Pons (tissue), 1 donor: ENCODE measurements at regions not wholly inside any gene's neighbourhood (a gene's known extent, or its start where the extent isn't known, plus 50 kb on each side); places are given as distances from the start of the nearest gene placed in this dataset.

Experiments
- DNase-seq: peaks from one replicate; pipeline ENCODE4 v3.0.0-alpha.2; 2016; ENCODE audit warnings: low spot score

GRCh38 chr6:140908505-140908904 lies 1224.2 kb upstream of the GJE1 start:
- DNase-seq: no peak

DNA sequence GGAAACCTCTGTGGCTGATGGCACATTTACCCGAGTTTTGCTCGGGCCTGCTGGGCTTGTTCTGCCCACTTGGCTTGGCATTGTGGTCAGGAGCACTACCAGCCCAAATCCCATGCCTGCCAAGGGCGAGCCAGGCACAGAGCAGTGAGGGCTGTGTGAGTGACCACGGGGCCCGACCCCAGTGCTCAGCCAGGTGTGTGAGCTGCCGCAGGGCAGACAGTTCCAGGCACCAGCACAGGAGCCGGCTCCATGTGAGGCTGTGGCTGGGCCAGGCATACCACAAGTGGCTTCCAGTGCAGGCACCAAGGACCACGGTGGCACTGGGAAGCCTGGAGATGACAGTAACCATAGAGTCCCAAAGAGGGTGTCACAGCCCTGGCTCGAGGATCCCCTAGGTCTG lies 1225.5 kb upstream of the GJE1 start:
- no peak for DNase-seq

DNA sequence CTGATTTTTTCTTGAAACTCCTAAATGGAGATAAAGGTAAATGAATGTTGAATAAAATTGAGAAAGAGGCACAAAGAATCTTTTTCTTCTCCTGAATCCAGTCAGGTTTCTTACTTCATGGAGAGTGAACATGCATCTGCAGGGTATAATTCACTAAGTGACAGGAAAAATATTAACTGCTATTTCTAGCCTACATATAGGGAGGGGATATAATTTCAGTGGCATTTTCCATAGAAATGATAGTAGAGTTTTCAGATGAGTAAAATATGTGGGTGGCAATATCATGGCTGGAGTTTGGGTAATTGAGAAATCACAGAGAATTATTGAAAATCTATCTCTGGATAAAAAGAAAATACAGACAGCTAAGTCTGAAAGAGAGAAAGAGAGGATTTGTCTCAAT lies 1227.0 kb upstream of the GJE1 start:
- DNase-seq: no peak

- no peak for DNase-seq
Measured at GRCh38 chr6:140905050-140905449, 1227.7 kb upstream of the GJE1 start.

- DNase-seq: no peak
Measured at GRCh38 chr6:140897804-140898573, 1234.7 kb upstream of the GJE1 start.

DNA sequence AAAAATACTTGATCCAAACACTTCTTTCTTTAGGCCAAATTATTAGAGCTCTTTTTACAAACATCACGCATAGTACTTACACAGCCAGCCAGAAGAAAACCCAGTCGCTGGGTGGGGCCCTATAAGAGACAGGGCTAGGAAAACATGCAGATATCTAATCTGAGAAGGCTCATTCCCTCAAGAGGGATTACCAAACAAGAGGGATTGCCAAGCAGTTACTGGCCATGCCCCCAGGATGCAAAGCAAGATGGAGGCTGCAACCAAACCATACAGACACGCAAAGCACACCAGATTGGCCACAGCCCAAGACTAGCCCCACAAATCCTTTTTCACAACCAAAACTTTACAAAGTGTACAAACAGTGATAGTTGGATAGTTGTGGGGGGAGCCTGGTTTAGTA lies 1235.4 kb upstream of the GJE1 start:
- no peak for DNase-seq

DNA sequence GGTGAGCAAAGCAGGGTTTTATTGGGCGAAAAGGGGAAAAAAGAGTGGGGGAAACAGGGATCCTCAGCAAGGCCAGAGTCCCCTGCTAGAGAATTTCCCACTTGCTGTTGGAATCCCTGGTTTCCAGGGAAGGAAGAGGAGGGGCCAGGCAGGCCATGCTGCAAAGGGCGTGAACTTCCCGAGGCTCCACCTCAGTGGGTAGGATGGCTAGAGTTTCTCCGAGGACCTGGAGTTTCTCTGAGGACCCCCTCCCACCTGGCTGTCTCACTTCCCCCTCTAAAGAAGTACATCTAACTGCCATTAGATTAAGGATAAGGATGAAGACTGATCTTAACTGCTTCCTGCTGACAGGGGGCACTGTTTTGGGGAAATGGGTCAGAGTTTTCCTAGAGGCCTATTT lies 1239.3 kb upstream of the GJE1 start:
- no peak for DNase-seq

GRCh38 chr6:140879946-140880345 lies 1252.8 kb upstream of the GJE1 start:
- DNase-seq: no peak

- no peak for DNase-seq
Measured at GRCh38 chr6:140874066-140874465, 1258.7 kb upstream of the GJE1 start.

GRCh38 chr6:140872885-140873284 lies 1259.8 kb upstream of the GJE1 start:
- no peak for DNase-seq

DNA sequence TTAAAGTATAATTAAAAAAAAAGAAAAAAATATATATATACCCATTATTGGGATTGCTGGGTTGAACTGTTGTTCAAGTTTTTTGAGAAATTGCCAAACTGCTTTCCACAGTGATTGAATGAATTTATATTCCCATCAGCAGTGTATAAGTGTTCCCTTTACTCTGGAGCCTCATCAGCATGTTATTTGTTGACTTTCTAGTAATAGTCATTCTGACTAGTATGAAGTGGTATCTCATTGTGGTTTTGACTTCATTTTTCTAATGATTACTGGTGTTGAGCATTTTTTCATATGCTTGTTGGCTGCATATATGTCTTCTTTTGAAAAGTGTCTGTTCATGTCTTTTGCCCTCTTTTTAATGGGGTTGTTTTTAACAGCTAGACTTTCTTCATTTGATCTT lies 1260.8 kb upstream of the GJE1 start:
- DNase-seq: no peak

DNA sequence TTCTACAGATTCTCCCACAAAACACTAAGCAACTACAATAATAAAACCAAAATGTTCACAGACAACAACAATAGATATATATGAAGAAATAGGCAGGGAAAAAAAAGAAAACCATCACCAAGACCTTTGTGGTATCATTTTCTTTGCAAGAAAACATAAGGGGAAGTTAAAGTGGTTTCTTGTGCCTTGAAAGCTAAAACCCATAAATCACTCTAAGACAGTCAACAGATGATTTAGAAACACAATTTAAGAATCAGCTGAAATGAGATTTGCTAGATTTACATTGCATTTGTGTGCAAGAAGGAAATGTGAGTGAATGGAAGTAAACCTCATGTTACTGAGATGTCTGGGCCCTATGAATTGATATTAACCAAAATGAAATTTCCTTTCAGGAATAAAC lies 1265.4 kb upstream of the GJE1 start:
- no peak for DNase-seq

GRCh38 chr6:140858381-140858971 lies 1274.2 kb upstream of the GJE1 start:
- DNase-seq: no peak

DNA sequence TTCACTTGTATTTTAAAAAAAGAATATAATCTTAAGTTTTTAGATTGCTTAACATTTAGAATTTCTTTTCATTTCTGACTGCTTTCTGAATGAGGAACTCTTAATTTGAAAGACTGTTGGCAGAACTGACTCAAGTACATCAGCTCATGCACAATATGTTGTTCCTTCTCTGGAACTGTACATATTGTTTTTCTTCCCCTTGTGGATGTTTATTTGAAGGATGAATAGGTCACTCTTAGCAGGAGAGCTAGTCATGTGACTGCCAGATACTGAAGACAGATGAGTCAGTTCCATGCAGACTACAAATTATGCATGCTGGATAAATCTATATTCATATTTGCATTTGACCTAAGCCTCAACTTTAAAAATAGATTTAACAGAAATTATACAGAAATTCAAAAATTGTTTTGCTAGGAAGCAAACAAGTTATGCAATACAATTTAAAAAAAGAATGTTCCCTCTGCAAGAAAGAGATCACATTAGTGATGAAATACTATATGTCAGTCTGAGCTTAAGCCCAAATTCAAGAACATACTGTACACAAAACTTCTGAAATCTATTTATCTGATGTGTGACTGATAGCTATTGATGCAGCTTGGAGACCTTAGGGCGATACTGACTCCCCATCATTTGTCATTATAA lies 1274.9 kb upstream of the GJE1 start:
- DNase-seq: peak; percentile 65

GRCh38 chr6:140855520-140855919 lies 1277.2 kb upstream of the GJE1 start:
- DNase-seq: no peak

GRCh38 chr6:140854318-140854717 lies 1278.4 kb upstream of the GJE1 start:
- no peak for DNase-seq

GRCh38 chr6:140850438-140850837 lies 1282.3 kb upstream of the GJE1 start:
- DNase-seq: no peak

DNA sequence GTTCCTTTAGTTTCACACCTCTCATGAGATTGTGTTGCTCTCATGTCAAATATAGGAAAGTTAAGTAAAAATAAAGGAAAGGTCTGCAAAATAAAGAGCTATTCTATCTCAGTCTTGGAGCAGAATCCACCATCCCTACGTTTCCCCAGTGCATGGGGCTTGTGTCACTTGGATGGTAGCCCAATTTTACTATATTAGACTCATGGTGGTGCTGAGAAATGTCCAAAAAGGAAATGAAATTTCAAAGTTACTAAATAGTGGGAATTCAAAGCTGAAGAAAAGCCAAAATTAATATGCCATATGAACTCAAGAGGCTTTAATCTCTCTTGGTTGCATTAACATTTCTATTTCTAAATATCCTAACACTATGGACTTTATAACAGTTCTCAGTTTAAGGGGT lies 1283.3 kb upstream of the GJE1 start:
- no peak for DNase-seq

GRCh38 chr6:140847262-140847645 lies 1285.5 kb upstream of the GJE1 start:
- DNase-seq: no peak

GRCh38 chr6:140846503-140847261 lies 1286.0 kb upstream of the GJE1 start:
- no peak for DNase-seq

GRCh38 chr6:140845701-140846100 lies 1287.0 kb upstream of the GJE1 start:
- no peak for DNase-seq

DNA sequence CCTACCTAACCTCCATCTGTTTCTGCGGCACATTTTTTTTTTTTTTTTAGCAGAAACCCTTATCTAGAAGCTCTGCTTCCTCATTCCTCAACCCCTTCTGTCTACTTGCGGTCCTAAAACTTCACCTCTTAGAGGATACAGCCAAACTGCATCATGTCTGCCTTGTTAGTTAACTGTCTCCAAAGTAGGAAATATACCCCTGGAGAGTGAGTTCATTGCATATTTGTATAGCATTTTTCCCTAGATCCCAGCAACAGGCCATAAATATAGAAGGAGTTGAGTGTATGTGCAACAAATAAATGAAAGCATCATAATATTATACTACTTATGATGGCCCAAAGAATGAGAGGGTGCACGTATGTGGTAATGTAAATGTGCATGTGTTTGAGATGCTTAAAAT lies 1288.6 kb upstream of the GJE1 start:
- DNase-seq: no peak

GRCh38 chr6:140833408-140833807 lies 1299.3 kb upstream of the GJE1 start:
- no peak for DNase-seq
